ENCODE measurements at regions not wholly inside any gene's neighbourhood (a gene's known extent, or its start where the extent isn't known, plus 50 kb on each side); places are given as distances from the start of the nearest gene placed in this dataset.
"Not testable (repeated sequence)": the region's sequence is repeated elsewhere in the genome, so short reads cannot be mapped to it uniquely, and the experiment has no call there.

GRCh38 chr22:23481369-23481768, 98.7 kb downstream of the IGLL1 start:
- H3K27me3 Mint-ChIP-seq (ENCODE audit: low read depth in 3 of 3): peaks cover 0 to 1% (median 0%) of the 10 kb centered on the region in 3 donors
- no peaks in the 10 kb centered on the region for H3K4me1 ChIP-seq (ENCODE audit: control insufficient read depth in 1 of 2, insufficient read depth in 2 of 2, low read length in 2 of 2)
- H3K9me3 Mint-ChIP-seq: no peaks in the 10 kb centered on the region
- H3K4me3 ChIP-seq (replicated peaks in 1 of 3; ENCODE audit: low read depth in 2 of 3, low read length in 3 of 3): no peak overlapping the region
- no peaks in the 10 kb centered on the region for H3K27me3 ChIP-seq (ENCODE audit: control insufficient read depth in 2 of 2, insufficient read depth in 2 of 2, low read length in 2 of 2)
- no peaks in the 10 kb centered on the region for H3K36me3 ChIP-seq (replicated peaks in 1 of 2; ENCODE audit: control insufficient read depth in 1 of 2, insufficient read depth in 2 of 2, low read length in 2 of 2)
- H3K36me3 Mint-ChIP-seq: no peaks in the 10 kb centered on the region
- WGBS (ENCODE audit: insufficient coverage): 100% methylated on average over 2 of the region's 5 CpGs
- peaks cover 4% of the 10 kb centered on the region for H3K4me1 Mint-ChIP-seq
- no peak overlapping the region for H3K27ac Mint-ChIP-seq
- no peak overlapping the region for H3K9ac ChIP-seq (ENCODE audit: insufficient read depth, low read length, poor library complexity, severe bottlenecking)
- H2AFZ ChIP-seq (ENCODE audit: insufficient read depth, low read depth, low read length, poor library complexity, severe bottlenecking): no peak overlapping the region
- intact Hi-C loops (cut with micrococcal nuclease): no loop called here
- H4K20me1 ChIP-seq (ENCODE audit: insufficient read depth, low read length): no peaks in the 10 kb centered on the region
- H3K9me3 ChIP-seq (replicated peaks in 1 of 2; ENCODE audit: control insufficient read depth in 1 of 2, insufficient read depth in 1 of 2, low read length in 2 of 2): no peaks in the 10 kb centered on the region
- no peak overlapping the region for H3K4me2 ChIP-seq (replicated peaks; ENCODE audit: extremely low read depth, low read length, poor library complexity, severe bottlenecking)
- H3K79me2 ChIP-seq (ENCODE audit: insufficient read depth, low read length): no peaks in the 10 kb centered on the region
- no peak overlapping the region for H3K27ac ChIP-seq (ENCODE audit: low read depth in 1 of 2, low read length in 2 of 2)
- DNase-seq: no peak
- H3K4me3 Mint-ChIP-seq: no peak overlapping the region
- TF ChIP-seq CTCF (IDR thresholded peaks at IDR 0.05): no peak

- peaks cover 4% of the 10 kb centered on the region for H3K4me1 Mint-ChIP-seq
- H3K27ac Mint-ChIP-seq: no peak overlapping the region
- Histone ChIP-seq H3K4me1 (ENCODE audit: control insufficient read depth in 1 of 2, insufficient read depth in 2 of 2, low read length in 2 of 2) (no peaks in the 10 kb centered on the region), H3K9ac (ENCODE audit: insufficient read depth, low read length, poor library complexity, severe bottlenecking) (no peak overlapping the region), H3K9me3 (replicated peaks in 1 of 2; ENCODE audit: control insufficient read depth in 1 of 2, insufficient read depth in 1 of 2, low read length in 2 of 2) (no peaks in the 10 kb centered on the region), H3K27ac (ENCODE audit: low read depth in 1 of 2, low read length in 2 of 2) (no peak overlapping the region), H3K4me2 (replicated peaks; ENCODE audit: extremely low read depth, low read length, poor library complexity, severe bottlenecking) (no peak overlapping the region), H3K27me3 (ENCODE audit: control insufficient read depth in 2 of 2, insufficient read depth in 2 of 2, low read length in 2 of 2) (no peaks in the 10 kb centered on the region), H3K4me3 (replicated peaks in 1 of 3; ENCODE audit: low read depth in 2 of 3, low read length in 3 of 3) (no peak overlapping the region), H2AFZ (ENCODE audit: insufficient read depth, low read depth, low read length, poor library complexity, severe bottlenecking) (no peak overlapping the region), H3K79me2 (ENCODE audit: insufficient read depth, low read length) (no peaks in the 10 kb centered on the region), H3K36me3 (replicated peaks in 1 of 2; ENCODE audit: control insufficient read depth in 1 of 2, insufficient read depth in 2 of 2, low read length in 2 of 2) (no peaks in the 10 kb centered on the region), H4K20me1 (ENCODE audit: insufficient read depth, low read length) (no peaks in the 10 kb centered on the region)
- intact Hi-C loops (cut with micrococcal nuclease): no loop called here
- 95% methylated on average over 3 of the region's 4 CpGs for WGBS (ENCODE audit: insufficient coverage)
- no peak overlapping the region for H3K4me3 Mint-ChIP-seq
- H3K9me3 Mint-ChIP-seq: no peaks in the 10 kb centered on the region
- DNase-seq: no peak
- peaks cover 0 to 1% (median 0%) of the 10 kb centered on the region in 3 donors for H3K27me3 Mint-ChIP-seq (ENCODE audit: low read depth in 3 of 3)
- no peak for TF ChIP-seq CTCF (IDR thresholded peaks at IDR 0.05)
- no peaks in the 10 kb centered on the region for H3K36me3 Mint-ChIP-seq
Observed at GRCh38 chr22:23478175-23478574, 101.9 kb downstream of the IGLL1 start.

GRCh38 chr22:23474531-23474930, 105.6 kb downstream of the IGLL1 start:
- H3K4me3 Mint-ChIP-seq; H3K4me1 ChIP-seq (ENCODE audit: control insufficient read depth in 1 of 2, insufficient read depth in 2 of 2, low read length in 2 of 2); H3K36me3 ChIP-seq (replicated peaks in 1 of 2; ENCODE audit: control insufficient read depth in 1 of 2, insufficient read depth in 2 of 2, low read length in 2 of 2); H3K27me3 ChIP-seq (ENCODE audit: control insufficient read depth in 2 of 2, insufficient read depth in 2 of 2, low read length in 2 of 2); H3K36me3 Mint-ChIP-seq; H3K4me3 ChIP-seq (replicated peaks in 1 of 3; ENCODE audit: low read depth in 2 of 3, low read length in 3 of 3); H3K79me2 ChIP-seq (ENCODE audit: insufficient read depth, low read length); H3K27ac Mint-ChIP-seq; H2AFZ ChIP-seq (ENCODE audit: insufficient read depth, low read depth, low read length, poor library complexity, severe bottlenecking); H3K9me3 ChIP-seq (replicated peaks in 1 of 2; ENCODE audit: control insufficient read depth in 1 of 2, insufficient read depth in 1 of 2, low read length in 2 of 2); H3K9ac ChIP-seq (ENCODE audit: insufficient read depth, low read length, poor library complexity, severe bottlenecking); H3K4me1 Mint-ChIP-seq; intact Hi-C loops (cut with micrococcal nuclease); H3K27me3 Mint-ChIP-seq (ENCODE audit: low read depth in 3 of 3); H3K9me3 Mint-ChIP-seq; DNase-seq; H4K20me1 ChIP-seq (ENCODE audit: insufficient read depth, low read length); H3K27ac ChIP-seq (ENCODE audit: low read depth in 1 of 2, low read length in 2 of 2); H3K4me2 ChIP-seq (replicated peaks; ENCODE audit: extremely low read depth, low read length, poor library complexity, severe bottlenecking): not testable (repeated sequence)
- WGBS (ENCODE audit: insufficient coverage): 100% methylated on average over 1 of the region's 6 CpGs
